T-helper 1 cell treated with Interleukin-12 subunit alpha and Interleukin-12 subunit beta and Interleukin-4 antibody, amounts not matched to agents 30 ng/mL and 1 ng/mL, for 36 hours (primary cell): ENCODE measurements at regions not wholly inside any gene's neighbourhood (a gene's known extent, or its start where the extent isn't known, plus 50 kb on each side); places are given as distances from the start of the nearest gene placed in this dataset.
"Not testable (repeated sequence)": the region's sequence is repeated elsewhere in the genome, so short reads cannot be mapped to it uniquely, and the experiment has no call there.

ENCODE experiments used
- intact Hi-C: fragments of 100-400 bp; cut with micrococcal nuclease; formaldehyde crosslinking; loops from one replicate; pipeline ENCODE4 v1.15.1; 2024

DNA sequence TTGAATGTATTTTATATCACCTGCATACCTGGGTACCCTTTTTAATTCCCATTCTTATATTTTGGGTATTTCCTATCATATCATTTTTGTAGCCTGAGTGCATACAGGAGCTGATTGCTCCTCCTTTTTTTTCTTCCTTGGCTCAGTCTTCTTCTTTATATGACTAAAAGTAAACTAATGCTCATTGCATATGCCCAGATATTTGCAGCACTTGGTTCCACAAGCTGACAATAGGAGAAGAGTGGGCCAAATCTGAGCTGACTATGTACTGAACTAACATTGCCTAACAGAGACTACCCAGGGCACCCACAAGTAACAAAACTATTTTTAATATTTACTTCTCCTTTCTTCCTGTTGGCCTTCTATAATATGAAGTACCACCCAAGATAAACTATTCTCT lies 131.7 kb upstream of the SPOPL start:
- intact Hi-C loops = loop anchor here (5.0 kb wide), 1 partner anchor 503 kb away; no protein-coding TSS in a partner anchor

- intact Hi-C loops = loop anchor here (1.0 to 5.0 kb wide), 2 partner anchors 453 to 507 kb away; no protein-coding TSS in a partner anchor
Observed at GRCh38 chr2:138373993-138374408, 127.6 kb upstream of the SPOPL start.

- intact Hi-C loops = no loop called here
Observed at GRCh38 chr2:138381373-138381772, 120.2 kb upstream of the SPOPL start.

- intact Hi-C loops = no loop called here
Observed at GRCh38 chr2:138382672-138383071, 118.9 kb upstream of the SPOPL start.

DNA sequence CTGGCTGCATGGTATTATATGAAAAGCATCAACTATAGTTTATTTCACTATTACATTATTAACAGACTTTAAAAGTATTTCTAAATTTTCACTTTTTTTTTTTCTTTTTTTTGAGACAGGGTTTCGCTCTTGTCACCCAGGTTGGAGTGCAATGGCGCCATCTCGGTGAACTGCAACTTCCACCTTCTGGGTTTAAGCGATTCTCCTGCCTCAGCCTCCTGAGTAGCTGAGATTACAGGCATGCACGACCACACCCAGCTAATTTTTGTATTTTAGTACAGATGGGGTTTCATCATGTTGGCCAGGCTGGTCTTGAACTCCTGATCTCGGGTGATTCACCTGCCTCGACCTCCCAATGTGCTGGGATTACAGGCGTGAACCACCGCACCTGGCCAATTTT lies 115.4 kb upstream of the SPOPL start:
- intact Hi-C loops = not testable (repeated sequence)

GRCh38 chr2:138389063-138389462 lies 112.5 kb upstream of the SPOPL start:
- intact Hi-C loops = no loop called here

DNA sequence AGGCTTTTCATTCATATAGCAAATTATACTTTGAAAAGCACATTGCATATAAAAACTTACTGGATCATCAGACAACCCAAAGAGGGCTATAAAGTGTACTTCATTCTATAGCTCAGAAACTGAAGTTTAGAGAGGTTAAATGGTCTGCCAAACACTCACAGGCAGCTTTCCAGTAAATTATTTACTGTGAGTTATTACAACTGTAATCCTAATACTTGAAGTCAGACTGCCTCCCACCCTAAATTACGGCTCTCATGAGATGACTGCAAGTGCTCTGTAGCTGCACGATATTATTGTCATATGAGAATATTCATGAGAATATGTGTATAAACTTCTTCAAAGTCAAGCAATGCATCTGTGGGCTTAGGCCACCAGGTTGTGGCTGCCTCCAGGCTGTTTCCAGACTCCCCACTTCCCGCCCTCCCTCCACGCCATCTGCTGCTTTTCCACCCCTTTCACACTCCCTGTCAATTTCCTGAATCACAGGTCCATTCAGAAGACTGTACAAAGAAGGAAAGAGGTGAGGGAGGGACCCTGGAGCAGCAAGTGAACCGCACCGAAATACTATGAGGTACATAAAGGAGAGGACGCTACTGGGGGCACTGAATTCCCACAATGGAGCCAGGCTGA lies 111.1 kb upstream of the SPOPL start:
- intact Hi-C loops = no loop called here

DNA sequence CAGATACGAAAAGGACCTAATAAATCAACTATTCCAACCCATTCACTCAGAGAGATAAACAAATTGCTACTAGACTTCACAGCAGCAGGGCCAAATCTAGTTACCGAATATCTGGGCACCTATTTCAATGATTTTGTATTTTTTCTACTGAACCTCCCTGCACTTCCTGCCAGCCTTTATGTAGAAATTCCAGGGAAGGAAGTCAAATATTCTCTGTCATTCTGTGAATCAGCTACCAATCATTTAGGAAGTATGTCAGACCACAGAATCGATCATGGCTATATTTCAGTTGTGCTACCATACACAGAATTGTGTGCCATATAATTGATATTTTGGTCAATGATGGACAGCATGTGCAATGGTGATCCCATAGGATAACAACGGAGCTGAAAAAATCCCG lies 109.6 kb upstream of the SPOPL start:
- intact Hi-C loops = no loop called here

GRCh38 chr2:138395565-138396306 lies 105.8 kb upstream of the SPOPL start:
- intact Hi-C loops = no loop called here

- intact Hi-C loops = no loop called here
Observed at GRCh38 chr2:138396843-138397242, 104.7 kb upstream of the SPOPL start.

GRCh38 chr2:138403431-138403927 lies 98.1 kb upstream of the SPOPL start:
- intact Hi-C loops = no loop called here

DNA sequence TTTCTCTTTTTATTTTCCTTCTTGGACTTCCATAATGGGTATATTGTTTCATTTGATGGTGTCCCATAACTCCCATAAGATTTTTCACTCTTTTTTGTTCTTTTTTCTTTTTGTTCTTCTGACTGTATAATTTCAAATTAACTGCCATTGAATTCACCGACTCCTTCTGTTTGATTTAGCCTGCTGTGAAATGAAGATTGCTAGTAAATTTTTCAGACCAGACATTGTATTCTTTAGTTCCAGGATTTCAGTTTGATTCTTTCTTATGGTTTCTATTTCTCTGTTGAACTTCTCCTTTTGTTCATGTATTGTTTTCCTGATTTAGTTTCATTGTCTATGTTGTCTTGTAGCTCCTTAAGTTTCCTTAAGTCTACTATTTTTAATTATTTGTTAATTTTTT lies 87.6 kb upstream of the SPOPL start:
- intact Hi-C loops = no loop called here

GRCh38 chr2:138415985-138416384 lies 85.6 kb upstream of the SPOPL start:
- intact Hi-C loops = no loop called here

DNA sequence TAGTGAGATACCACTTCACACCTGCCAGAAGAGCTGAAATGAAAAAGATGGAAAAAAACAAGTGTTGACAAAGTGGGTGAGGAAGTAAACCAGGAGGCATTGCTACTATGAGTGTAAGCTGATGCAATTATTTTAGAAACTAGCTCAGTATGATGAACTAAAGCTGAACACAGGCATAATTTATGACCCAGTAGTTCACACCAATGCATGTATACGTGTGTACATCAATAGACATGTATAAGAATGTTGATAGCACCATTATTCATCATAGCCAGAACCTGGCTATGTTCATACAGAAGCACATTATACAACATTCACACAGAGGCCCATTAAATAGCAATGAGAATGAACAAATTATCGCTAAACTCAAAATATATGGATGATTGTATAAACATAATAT lies 83.1 kb upstream of the SPOPL start:
- intact Hi-C loops = no loop called here

GRCh38 chr2:138421315-138421970 lies 80.1 kb upstream of the SPOPL start:
- intact Hi-C loops = no loop called here

DNA sequence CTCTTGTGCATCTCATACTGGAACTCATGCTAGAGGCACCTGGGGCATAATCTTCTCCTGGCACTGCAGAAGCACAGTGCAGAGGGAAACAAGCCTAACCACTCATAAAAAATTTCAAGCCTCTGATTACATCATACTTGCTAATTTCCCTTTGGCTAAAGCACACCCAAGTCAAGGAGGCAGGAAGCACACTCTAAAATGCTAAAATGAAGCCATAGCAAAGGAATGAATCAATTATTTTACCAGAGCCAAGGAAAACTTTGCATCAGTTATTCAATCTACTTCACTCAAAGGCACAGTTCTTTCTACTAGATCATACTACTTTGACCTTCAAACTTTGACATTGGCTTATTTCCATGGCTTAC lies 79.6 kb upstream of the SPOPL start:
- intact Hi-C loops = no loop called here

GRCh38 chr2:138423198-138423597 lies 78.4 kb upstream of the SPOPL start:
- intact Hi-C loops = no loop called here

DNA sequence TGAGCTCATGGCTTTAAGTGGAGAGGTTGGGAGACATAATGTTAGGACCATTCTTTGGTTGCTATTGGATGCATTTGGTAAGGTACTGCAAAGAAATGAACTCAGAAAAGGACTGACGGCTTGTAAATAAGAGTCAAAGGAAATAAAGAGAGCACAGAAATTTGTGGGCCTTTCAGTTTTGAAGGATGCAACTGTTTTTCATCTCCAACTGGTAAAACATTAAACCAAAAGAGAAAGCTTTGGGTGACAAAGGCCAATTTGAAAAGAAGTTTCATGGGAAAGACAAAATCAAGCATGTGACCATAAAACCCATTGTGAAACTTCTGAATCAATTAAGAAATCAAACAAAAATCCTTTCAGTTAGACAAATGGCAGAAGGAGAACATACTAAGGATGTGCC lies 77.8 kb upstream of the SPOPL start:
- intact Hi-C loops = no loop called here

DNA sequence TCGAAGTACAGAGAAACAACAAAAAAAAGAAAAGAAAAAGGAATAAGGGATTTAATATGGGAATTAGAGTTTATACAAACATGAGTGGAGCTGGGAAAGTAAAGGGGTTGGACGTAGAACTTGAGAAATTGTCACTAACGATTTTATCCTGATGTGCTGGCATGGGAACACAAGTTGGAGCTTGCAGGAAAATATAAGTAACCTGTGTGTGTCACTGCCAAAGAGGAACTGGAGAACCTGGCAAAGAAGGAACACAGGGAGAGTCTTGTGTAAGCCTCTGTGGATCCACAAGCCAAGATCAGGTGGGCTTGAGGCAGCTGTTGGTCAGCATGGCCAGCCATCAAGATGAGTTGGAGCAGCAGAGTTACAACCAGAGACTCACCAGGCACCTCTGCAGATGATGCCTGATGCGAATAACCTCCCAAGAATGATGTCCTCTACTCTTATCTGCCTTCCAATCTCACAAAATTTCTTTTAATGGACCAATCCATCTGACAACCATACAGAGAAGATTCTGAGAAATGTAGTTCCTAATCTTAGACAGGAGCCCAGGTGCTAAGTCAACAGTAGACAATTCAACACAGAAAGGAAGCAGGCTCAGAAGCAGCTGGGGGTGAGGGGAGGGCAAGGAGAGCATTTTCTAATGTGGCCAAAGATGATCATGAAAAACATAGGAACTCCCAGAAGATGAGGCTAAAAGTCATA lies 77.0 kb upstream of the SPOPL start:
- intact Hi-C loops = no loop called here

GRCh38 chr2:138426116-138426515 lies 75.5 kb upstream of the SPOPL start:
- intact Hi-C loops = not testable (repeated sequence)

DNA sequence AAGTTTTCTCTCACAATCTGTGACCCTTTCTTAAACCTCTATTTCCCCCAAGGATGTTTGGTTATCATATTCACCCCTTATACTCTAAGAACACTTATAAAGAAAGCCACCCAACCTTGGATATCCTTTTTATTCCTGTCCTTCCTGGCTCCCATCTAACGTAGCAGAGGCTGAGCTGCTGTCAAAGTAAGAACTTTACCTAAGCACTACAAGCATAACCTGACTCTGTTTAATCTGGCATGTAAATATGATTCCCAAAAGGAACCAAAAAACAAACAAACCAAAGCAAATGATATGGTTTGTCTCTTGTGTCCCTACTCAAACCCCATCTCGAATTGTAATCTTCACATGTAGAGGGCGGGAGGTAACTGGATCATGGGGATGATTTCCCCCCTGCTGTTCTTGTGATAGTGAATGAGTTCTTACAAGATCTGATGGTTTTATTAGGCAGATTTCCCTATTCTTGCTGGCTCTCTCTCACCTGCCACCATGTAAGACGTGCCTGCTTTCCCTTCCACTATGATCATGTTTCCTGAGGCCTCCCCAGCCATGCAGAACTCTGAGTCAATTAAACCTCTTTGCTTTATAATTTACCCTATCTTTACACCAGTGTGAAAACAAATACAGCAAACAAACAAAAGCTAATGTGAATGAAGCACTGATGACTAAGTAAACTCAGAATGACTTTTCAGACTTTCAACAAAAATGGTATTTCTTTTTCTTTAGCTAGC lies 72.7 kb upstream of the SPOPL start:
- intact Hi-C loops = no loop called here
